Sigmoid colon (tissue), 6 donors: ENCODE measurements at regions not wholly inside any gene's neighbourhood (a gene's known extent, or its start where the extent isn't known, plus 50 kb on each side); places are given as distances from the start of the nearest gene placed in this dataset.

Experiments
- DNase-seq: peaks from one replicate; pipeline ENCODE4 v3.0.0-alpha.2; 2019
- H3K27ac ChIP-seq, 4 donors: fragments of 200-600 bp; sonication (generic); one replicate each; pipeline ENCODE4 v1.5.1; 2016 to 2019; ENCODE audit warnings: mild to moderate bottlenecking in 1 of 4
- H3K27me3 ChIP-seq, 3 donors: fragments of 200-600 bp; sonication (generic); one replicate each; pipeline ENCODE4 v1.5.1; 2019; ENCODE audit warnings: mild to moderate bottlenecking in 1 of 3
- H3K36me3 ChIP-seq, 4 donors: fragments of 200-600 bp; sonication (generic); one replicate each; pipeline ENCODE4 v1.5.1; 2016 to 2019
- H3K4me1 ChIP-seq, 4 donors: fragments of 200-600 bp; sonication (generic); one replicate each; pipeline ENCODE4 v1.5.1; 2017 to 2019
- H3K4me3 ChIP-seq, 4 donors: fragments of 200-600 bp; sonication (generic); one replicate each; pipeline ENCODE4 v1.5.1; 2017 to 2019; ENCODE audit warnings: mild to moderate bottlenecking in 2 of 4, moderate library complexity in 1 of 4
- H3K9me3 ChIP-seq, 4 donors: fragments of 200-600 bp in 3 of 4; sonication (generic) in 3 of 4; one replicate each; pipeline versions ENCODE4 v1.5.1 to v1.6.1; 2013 to 2019
- EP300 ChIP-seq, 4 donors: sonication (generic); formaldehyde crosslinking; IDR thresholded peaks; one replicate each; pipeline ENCODE4 v1.6.1; 2017; ENCODE audit warnings: antibody characterized with exemption in 4 of 4
- POLR2A ChIP-seq, 2 donors: fragments of 450-650 bp; IDR thresholded peaks; one replicate each; pipeline ENCODE4 v1.6.1; 2016; ENCODE audit warnings: antibody characterized with exemption in 2 of 2, mild to moderate bottlenecking in 2 of 2, moderate library complexity in 2 of 2
- POLR2AphosphoS5 ChIP-seq, 4 donors: sonication (generic); formaldehyde crosslinking; IDR thresholded peaks; one replicate each; pipeline ENCODE4 v1.6.1; 2017; ENCODE audit warnings: antibody characterized with exemption in 4 of 4
- WGBS, 2 donors: extraction: QIAGEN DNeasy Blood & Tissue Kit; methylation state at CpG; one replicate each; pipeline ENCODE4 v1.1.7; 2013; 5-methylcytosine and 5-hydroxymethylcytosine counted together
- intact Hi-C: fragments of 100-400 bp; cut with DNase I; formaldehyde crosslinking; loops from one replicate; pipeline ENCODE4 v1.15.1; 2023
- TF ChIP-seq, protein P1 (sequence below), 4 experiments: fragments of 450-650 bp in 3 of 4; fragments of 200-600 bp in 1 of 4; IDR thresholded peaks; one replicate each; pipeline ENCODE4 v1.5.1; 2016 to 2019; ENCODE audit warnings: antibody characterized with exemption in 4 of 4, mild to moderate bottlenecking in 3 of 4, moderate library complexity in 2 of 4
- donor health status: healthy with polysubstance abuse.
- donor health status: healthy.

DNA sequence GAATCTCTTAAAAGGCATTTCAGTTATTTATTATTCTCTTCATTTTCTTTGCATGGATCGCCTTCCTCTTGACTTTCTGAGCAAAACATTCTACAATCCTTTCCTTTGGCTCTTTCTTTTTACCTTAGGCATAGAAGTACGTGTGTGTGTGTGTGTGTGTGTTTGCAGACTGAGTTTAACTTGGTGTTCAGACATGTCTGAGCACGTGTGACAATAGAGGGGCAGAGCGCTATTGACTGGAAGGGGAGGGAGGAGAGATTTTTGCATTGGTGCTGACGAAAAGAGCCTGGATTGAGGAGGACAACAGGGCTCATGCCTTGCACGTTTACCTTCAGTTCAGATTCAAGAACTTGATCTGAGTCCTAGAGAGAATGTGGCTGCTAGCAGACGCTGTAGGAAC is 129.8 kb downstream of the SEC23IP start:
- no peaks in the 10 kb centered on the region for H3K4me1 ChIP-seq
- DNase-seq = no peak
- H3K27me3 ChIP-seq = no peaks in the 10 kb centered on the region
- H3K36me3 ChIP-seq = no peaks in the 10 kb centered on the region
- no peak overlapping the region for H3K4me3 ChIP-seq
- H3K27ac ChIP-seq = no peak overlapping the region
- intact Hi-C loops = no loop called here
- no peaks in the 10 kb centered on the region for H3K9me3 ChIP-seq
- WGBS, 2 donors = 73 to 83% methylated on average over 7 of the region's 7 CpGs
- TF ChIP-seq, protein P1, sequence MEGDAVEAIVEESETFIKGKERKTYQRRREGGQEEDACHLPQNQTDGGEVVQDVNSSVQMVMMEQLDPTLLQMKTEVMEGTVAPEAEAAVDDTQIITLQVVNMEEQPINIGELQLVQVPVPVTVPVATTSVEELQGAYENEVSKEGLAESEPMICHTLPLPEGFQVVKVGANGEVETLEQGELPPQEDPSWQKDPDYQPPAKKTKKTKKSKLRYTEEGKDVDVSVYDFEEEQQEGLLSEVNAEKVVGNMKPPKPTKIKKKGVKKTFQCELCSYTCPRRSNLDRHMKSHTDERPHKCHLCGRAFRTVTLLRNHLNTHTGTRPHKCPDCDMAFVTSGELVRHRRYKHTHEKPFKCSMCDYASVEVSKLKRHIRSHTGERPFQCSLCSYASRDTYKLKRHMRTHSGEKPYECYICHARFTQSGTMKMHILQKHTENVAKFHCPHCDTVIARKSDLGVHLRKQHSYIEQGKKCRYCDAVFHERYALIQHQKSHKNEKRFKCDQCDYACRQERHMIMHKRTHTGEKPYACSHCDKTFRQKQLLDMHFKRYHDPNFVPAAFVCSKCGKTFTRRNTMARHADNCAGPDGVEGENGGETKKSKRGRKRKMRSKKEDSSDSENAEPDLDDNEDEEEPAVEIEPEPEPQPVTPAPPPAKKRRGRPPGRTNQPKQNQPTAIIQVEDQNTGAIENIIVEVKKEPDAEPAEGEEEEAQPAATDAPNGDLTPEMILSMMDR (IDR thresholded peaks at IDR 0.05) = no peak
- TF ChIP-seq POLR2AphosphoS5 (IDR thresholded peaks at IDR 0.05) (no peak), POLR2A (IDR thresholded peaks at IDR 0.05) (no peak), EP300 (IDR thresholded peaks at IDR 0.05) (no peak)

DNA sequence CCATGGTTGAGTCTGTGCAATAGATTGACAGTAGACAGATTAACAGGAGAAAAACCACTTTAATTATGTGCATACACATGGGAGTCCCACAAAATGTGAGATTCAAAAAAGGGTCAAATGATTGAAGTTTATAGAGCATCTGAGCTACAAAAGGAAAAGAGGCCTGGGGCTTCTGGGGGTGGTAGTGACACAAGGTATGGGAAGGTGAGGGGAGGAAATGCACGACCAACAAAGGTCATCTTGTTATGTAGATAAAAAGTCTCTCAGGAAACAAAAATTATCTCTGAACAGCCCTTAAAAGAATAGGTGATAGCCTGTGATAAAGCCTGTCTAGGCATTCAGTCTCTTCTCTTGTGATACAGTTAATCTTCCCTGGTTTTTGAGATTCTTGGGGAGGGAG is 141.7 kb downstream of the SEC23IP start:
- 68 to 82% methylated on average over 1 of the region's 1 CpG for WGBS, 2 donors
- H3K27ac ChIP-seq = no peak overlapping the region
- no peaks in the 10 kb centered on the region for H3K36me3 ChIP-seq
- intact Hi-C loops = no loop called here
- no peak for DNase-seq
- no peaks in the 10 kb centered on the region for H3K4me1 ChIP-seq
- TF ChIP-seq EP300 (IDR thresholded peaks at IDR 0.05) = no peak
- no peaks in the 10 kb centered on the region for H3K9me3 ChIP-seq
- no peak overlapping the region for H3K4me3 ChIP-seq
- no peaks in the 10 kb centered on the region for H3K27me3 ChIP-seq

DNA sequence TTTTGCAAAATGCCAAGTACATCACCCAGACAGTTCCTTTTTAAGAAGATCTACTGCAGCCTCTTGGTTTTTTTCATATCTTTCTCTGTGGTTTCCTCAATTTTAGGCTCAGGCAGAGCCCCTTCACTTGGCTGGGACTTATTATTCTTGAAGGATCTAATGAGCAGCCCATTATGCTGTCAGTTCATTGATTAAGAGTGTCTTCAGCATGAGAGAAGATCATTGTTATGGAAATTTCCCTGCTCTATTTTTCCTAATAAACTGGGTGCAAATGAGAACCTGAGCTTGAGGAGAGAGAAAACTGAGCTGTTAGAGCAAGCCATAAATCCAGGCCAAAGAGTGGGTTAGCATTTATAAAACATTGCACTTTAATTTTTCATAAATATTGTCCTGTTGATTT is 146.5 kb downstream of the SEC23IP start:
- Histone ChIP-seq H3K27me3 (no peaks in the 10 kb centered on the region), H3K4me3 (no peak overlapping the region), H3K27ac (no peak overlapping the region), H3K9me3 (no peaks in the 10 kb centered on the region), H3K4me1 (no peaks in the 10 kb centered on the region), H3K36me3 (no peaks in the 10 kb centered on the region)
- TF ChIP-seq EP300 (IDR thresholded peaks at IDR 0.05) (no peak), POLR2AphosphoS5 (IDR thresholded peaks at IDR 0.05) (no peak), POLR2A (IDR thresholded peaks at IDR 0.05) (no peak)
- TF ChIP-seq, protein P1 (IDR thresholded peaks at IDR 0.05) = no peak
- DNase-seq = no peak
- intact Hi-C loops = no loop called here

DNA sequence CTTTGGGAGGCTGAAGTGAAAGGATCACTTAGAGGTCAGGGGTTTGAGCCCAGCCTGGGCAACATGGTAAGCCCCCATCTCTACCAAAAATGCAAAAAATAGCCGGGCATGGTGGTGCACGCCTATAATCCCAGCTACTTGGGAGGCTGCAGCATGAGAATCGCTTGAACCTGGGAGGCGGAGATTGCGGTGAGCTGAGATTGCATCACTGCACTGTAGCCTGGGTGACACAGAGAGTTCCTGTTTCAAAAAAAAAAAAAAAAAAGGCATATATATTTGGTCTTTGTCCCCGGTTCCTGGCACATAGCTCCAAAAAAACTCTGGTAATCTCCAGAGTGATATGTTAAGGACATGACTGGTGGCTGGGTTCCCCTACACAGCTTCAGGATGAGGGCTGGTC is 147.3 kb downstream of the SEC23IP start:
- Histone ChIP-seq H3K27me3 (no peaks in the 10 kb centered on the region), H3K36me3 (no peaks in the 10 kb centered on the region), H3K9me3 (no peaks in the 10 kb centered on the region), H3K4me1 (no peaks in the 10 kb centered on the region), H3K27ac (no peak overlapping the region), H3K4me3 (no peak overlapping the region)
- 88 to 90% methylated on average over 6 of the region's 6 CpGs for WGBS, 2 donors
- DNase-seq = no peak
- intact Hi-C loops = no loop called here
- TF ChIP-seq, protein P1 (IDR thresholded peaks at IDR 0.05) = no peak
- TF ChIP-seq EP300 (IDR thresholded peaks at IDR 0.05) = no peak
- TF ChIP-seq POLR2AphosphoS5 (IDR thresholded peaks at IDR 0.05) = no peak
- no peak for TF ChIP-seq POLR2A (IDR thresholded peaks at IDR 0.05)

DNA sequence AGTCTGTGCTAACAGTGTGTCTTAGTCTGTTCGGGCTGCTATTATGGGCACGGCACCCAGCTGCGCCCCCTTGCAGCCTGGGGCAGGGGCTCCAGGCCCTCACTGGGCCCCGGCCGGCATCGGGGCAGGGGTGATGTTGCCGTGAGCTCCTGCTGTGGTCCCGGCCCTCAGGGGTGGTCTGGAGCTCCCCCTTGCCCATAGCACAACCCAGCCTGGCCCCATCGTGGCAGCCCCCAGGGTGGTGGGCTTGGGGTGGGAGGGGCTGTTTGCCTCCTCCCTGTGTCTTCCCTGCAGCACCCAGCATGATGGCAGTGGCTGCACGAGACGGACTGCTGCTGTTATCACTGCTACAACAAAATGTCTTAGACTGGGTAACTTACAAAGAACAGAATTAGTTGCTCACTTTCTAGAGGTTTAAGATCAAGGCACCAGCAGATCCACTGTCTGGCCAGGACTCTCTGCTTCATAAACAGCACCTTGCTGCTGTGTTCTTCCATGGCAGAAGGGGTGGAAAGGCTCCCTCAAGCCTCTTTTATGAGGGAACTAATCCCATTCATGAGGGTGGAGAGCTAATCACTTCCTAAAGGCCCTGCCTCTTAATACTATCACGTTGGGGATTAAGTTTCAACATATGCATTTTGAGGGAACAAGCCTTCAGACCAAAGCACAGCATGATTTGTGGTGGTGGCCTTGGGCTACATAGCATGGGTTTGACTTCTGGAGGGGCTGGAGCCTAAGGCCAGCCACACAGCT is 149.5 kb downstream of the SEC23IP start:
- Histone ChIP-seq H3K9me3 (no peaks in the 10 kb centered on the region), H3K4me1 (no peaks in the 10 kb centered on the region), H3K27me3 (no peaks in the 10 kb centered on the region), H3K4me3 (no peak overlapping the region), H3K36me3 (no peaks in the 10 kb centered on the region), H3K27ac (no peak overlapping the region)
- no peak for DNase-seq
- TF ChIP-seq POLR2AphosphoS5 (IDR thresholded peaks at IDR 0.05) (no peak), POLR2A (IDR thresholded peaks at IDR 0.05) (no peak), EP300 (IDR thresholded peaks at IDR 0.05) (no peak)
- TF ChIP-seq, protein P1 (IDR thresholded peaks at IDR 0.05) = no peak
- intact Hi-C loops = no loop called here
- 83 to 88% methylated on average over 12 of the region's 12 CpGs for WGBS, 2 donors
